Right kidney (tissue), 1 donor: ENCODE measurements at regions not wholly inside any gene's neighbourhood (a gene's known extent, or its start where the extent isn't known, plus 50 kb on each side); places are given as distances from the start of the nearest gene placed in this dataset.

Source experiments
- DNase-seq: peaks from one replicate; pipeline ENCODE4 v3.0.0-alpha.2; 2016

- DNase-seq, result no peak
These were observed 105.6 kb downstream of the SEC61B start for GRCh38 chr9:99327667-99328066.

- DNase-seq, result no peak
These were observed 113.2 kb downstream of the SEC61B start for GRCh38 chr9:99335280-99335679.

- DNase-seq, result no peak
These were observed 113.9 kb downstream of the SEC61B start for GRCh38 chr9:99336005-99336404.

- no peak for DNase-seq
These were observed 114.4 kb downstream of the SEC61B start for GRCh38 chr9:99336531-99336930.

GRCh38 chr9:99340281-99340680 is 118.2 kb downstream of the SEC61B start:
- DNase-seq, result no peak

GRCh38 chr9:99341686-99342085 is 119.6 kb downstream of the SEC61B start:
- DNase-seq, result no peak

GRCh38 chr9:99345451-99345850 is 123.4 kb downstream of the SEC61B start:
- no peak for DNase-seq

- no peak for DNase-seq
These were observed 123.9 kb downstream of the SEC61B start for GRCh38 chr9:99345942-99346341.

GRCh38 chr9:99347568-99347967 is 125.5 kb downstream of the SEC61B start:
- DNase-seq, result no peak

GRCh38 chr9:99348289-99348688 is 126.2 kb downstream of the SEC61B start:
- DNase-seq, result no peak

GRCh38 chr9:99349870-99350269 is 127.8 kb downstream of the SEC61B start:
- DNase-seq, result no peak

- DNase-seq, result no peak
These were observed 128.4 kb downstream of the SEC61B start for GRCh38 chr9:99350461-99350860.

- DNase-seq, result no peak
These were observed 129.6 kb downstream of the SEC61B start for GRCh38 chr9:99351647-99352046.

GRCh38 chr9:99352826-99353225 is 130.7 kb downstream of the SEC61B start:
- DNase-seq, result no peak

- DNase-seq, result no peak
These were observed 131.3 kb downstream of the SEC61B start for GRCh38 chr9:99353408-99353807.

- DNase-seq, result no peak
These were observed 132.0 kb downstream of the SEC61B start for GRCh38 chr9:99354104-99354503.

- DNase-seq, result no peak
These were observed 134.5 kb downstream of the SEC61B start for GRCh38 chr9:99356512-99356971.

GRCh38 chr9:99357575-99357974 is 135.5 kb downstream of the SEC61B start:
- DNase-seq, result no peak

GRCh38 chr9:99358668-99359067 is 136.6 kb downstream of the SEC61B start:
- no peak for DNase-seq

- no peak for DNase-seq
These were observed 137.3 kb downstream of the SEC61B start for GRCh38 chr9:99359336-99359735.

- DNase-seq, result no peak
These were observed 137.9 kb downstream of the SEC61B start for GRCh38 chr9:99360026-99360425.

GRCh38 chr9:99361817-99362216 is 139.7 kb downstream of the SEC61B start:
- no peak for DNase-seq

GRCh38 chr9:99362321-99362720 is 140.2 kb downstream of the SEC61B start:
- DNase-seq, result no peak

GRCh38 chr9:99363509-99363908 is 141.4 kb downstream of the SEC61B start:
- no peak for DNase-seq

- DNase-seq, result no peak
These were observed 143.3 kb downstream of the SEC61B start for GRCh38 chr9:99365233-99365980.
